ENCODE measurements at regions not wholly inside any gene's neighbourhood (a gene's known extent, or its start where the extent isn't known, plus 50 kb on each side); places are given as distances from the start of the nearest gene placed in this dataset.

DNA sequence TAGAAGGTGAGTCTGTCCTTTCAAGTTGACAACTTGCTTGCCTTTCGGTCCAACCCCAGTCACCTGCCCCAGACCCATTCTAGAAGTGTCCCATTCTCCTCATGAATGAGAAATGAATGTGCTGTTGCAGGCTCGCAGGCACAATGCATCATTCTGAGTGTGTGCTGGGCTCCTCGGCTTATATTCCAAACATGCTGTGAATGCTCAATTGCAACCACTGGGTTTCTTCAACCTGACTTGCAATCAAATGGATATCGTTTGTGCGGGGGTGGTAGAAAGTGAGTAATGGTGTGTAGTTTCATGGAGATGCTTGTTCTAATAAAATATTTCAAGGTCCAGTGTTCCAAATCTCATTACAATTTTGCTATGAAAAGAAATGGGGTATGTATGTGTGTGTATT is 256.6 kb upstream of the IL12B start:
- Histone ChIP-seq H3K9me3 (ENCODE audit: control insufficient read depth in 4 of 4, low read length in 3 of 4) (no peaks in the 10 kb centered on the region), H3K4me1 (ENCODE audit: control insufficient read depth in 4 of 4, insufficient read depth in 4 of 4, low read length in 3 of 4) (no peaks in the 10 kb centered on the region), H3K9ac (ENCODE audit: low read depth in 1 of 2, low read length in 2 of 2) (no peak overlapping the region), H3K27ac (ENCODE audit: low read depth in 1 of 2, low read length in 2 of 2) (no peak overlapping the region), H3K36me3 (ENCODE audit: control insufficient read depth in 4 of 4, insufficient read depth in 3 of 4, low read depth in 1 of 4, low read length in 3 of 4) (no peaks in the 10 kb centered on the region), H3K27me3 (ENCODE audit: control insufficient read depth in 4 of 4, insufficient read depth in 4 of 4, low read length in 3 of 4) (no peaks in the 10 kb centered on the region), H3K4me3 (ENCODE audit: low read depth in 1 of 3, low read length in 3 of 3) (no peak overlapping the region)
- 85% methylated on average over 5 of the region's 5 CpGs for WGBS
- DNase-seq (ENCODE audit: low spot score) = no peak
- TF ChIP-seq SP1 (IDR thresholded peaks at IDR 0.05) (no peak), JUND (IDR thresholded peaks at IDR 0.05) (no peak), HNF4A (conservative IDR thresholded peaks at IDR 0.05) (no peak), RAD21 (IDR thresholded peaks at IDR 0.05) (no peak), NR2F2 (IDR thresholded peaks at IDR 0.05) (no peak), GABPA (IDR thresholded peaks at IDR 0.05 in 1 of 2, conservative IDR thresholded peaks at IDR 0.05 in 1 of 2) (no peak), EGR1 (IDR thresholded peaks at IDR 0.05; ENCODE audit: low read depth in 2 of 2) (no peak), TAF1 (conservative IDR thresholded peaks at IDR 0.05) (no peak), YY1 (IDR thresholded peaks at IDR 0.05) (no peak), FOXA2 (IDR thresholded peaks at IDR 0.05) (no peak), RXRA (IDR thresholded peaks at IDR 0.05) (no peak)
- TF ChIP-seq, protein P1, sequence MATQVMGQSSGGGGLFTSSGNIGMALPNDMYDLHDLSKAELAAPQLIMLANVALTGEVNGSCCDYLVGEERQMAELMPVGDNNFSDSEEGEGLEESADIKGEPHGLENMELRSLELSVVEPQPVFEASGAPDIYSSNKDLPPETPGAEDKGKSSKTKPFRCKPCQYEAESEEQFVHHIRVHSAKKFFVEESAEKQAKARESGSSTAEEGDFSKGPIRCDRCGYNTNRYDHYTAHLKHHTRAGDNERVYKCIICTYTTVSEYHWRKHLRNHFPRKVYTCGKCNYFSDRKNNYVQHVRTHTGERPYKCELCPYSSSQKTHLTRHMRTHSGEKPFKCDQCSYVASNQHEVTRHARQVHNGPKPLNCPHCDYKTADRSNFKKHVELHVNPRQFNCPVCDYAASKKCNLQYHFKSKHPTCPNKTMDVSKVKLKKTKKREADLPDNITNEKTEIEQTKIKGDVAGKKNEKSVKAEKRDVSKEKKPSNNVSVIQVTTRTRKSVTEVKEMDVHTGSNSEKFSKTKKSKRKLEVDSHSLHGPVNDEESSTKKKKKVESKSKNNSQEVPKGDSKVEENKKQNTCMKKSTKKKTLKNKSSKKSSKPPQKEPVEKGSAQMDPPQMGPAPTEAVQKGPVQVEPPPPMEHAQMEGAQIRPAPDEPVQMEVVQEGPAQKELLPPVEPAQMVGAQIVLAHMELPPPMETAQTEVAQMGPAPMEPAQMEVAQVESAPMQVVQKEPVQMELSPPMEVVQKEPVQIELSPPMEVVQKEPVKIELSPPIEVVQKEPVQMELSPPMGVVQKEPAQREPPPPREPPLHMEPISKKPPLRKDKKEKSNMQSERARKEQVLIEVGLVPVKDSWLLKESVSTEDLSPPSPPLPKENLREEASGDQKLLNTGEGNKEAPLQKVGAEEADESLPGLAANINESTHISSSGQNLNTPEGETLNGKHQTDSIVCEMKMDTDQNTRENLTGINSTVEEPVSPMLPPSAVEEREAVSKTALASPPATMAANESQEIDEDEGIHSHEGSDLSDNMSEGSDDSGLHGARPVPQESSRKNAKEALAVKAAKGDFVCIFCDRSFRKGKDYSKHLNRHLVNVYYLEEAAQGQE (IDR thresholded peaks at IDR 0.05) = no peak
- TF ChIP-seq, protein P2, sequence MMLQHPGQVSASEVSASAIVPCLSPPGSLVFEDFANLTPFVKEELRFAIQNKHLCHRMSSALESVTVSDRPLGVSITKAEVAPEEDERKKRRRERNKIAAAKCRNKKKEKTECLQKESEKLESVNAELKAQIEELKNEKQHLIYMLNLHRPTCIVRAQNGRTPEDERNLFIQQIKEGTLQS (IDR thresholded peaks at IDR 0.05) = no peak
- TF ChIP-seq, protein P3, sequence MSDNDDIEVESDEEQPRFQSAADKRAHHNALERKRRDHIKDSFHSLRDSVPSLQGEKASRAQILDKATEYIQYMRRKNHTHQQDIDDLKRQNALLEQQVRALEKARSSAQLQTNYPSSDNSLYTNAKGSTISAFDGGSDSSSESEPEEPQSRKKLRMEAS (IDR thresholded peaks at IDR 0.05) = no peak
- TF ChIP-seq, protein P4, sequence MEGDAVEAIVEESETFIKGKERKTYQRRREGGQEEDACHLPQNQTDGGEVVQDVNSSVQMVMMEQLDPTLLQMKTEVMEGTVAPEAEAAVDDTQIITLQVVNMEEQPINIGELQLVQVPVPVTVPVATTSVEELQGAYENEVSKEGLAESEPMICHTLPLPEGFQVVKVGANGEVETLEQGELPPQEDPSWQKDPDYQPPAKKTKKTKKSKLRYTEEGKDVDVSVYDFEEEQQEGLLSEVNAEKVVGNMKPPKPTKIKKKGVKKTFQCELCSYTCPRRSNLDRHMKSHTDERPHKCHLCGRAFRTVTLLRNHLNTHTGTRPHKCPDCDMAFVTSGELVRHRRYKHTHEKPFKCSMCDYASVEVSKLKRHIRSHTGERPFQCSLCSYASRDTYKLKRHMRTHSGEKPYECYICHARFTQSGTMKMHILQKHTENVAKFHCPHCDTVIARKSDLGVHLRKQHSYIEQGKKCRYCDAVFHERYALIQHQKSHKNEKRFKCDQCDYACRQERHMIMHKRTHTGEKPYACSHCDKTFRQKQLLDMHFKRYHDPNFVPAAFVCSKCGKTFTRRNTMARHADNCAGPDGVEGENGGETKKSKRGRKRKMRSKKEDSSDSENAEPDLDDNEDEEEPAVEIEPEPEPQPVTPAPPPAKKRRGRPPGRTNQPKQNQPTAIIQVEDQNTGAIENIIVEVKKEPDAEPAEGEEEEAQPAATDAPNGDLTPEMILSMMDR (IDR thresholded peaks at IDR 0.05; ENCODE audit: low read depth, low read length, missing input control) = no peak

DNA sequence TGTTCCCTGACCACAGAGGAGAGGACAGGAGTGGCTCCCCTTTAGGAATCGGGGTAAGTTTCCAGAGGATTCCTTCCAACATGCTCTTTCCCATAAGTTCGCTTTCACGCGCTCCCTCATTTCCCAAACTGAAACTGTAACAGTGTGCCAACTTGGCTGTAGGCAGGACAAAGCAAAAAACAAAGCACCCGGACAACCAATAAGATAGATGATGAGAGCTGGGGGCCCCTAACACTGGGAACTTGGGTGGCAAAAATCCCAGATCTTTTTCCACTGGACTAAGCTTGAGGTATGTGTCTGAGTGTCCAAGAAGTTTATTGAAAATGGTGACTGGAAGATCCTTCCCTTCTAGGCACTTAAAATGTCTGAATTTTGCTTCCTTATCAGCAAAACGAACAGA is 258.7 kb upstream of the IL12B start:
- Histone ChIP-seq H3K27me3 (ENCODE audit: control insufficient read depth in 4 of 4, insufficient read depth in 4 of 4, low read length in 3 of 4) (no peaks in the 10 kb centered on the region), H3K36me3 (ENCODE audit: control insufficient read depth in 4 of 4, insufficient read depth in 3 of 4, low read depth in 1 of 4, low read length in 3 of 4) (no peaks in the 10 kb centered on the region)
- 77% methylated on average over 6 of the region's 6 CpGs for WGBS

More for the DNA sequence above, 258.7 kb upstream of the IL12B start:
- Histone ChIP-seq H3K9me3 (ENCODE audit: control insufficient read depth in 4 of 4, low read length in 3 of 4) (no peaks in the 10 kb centered on the region), H3K4me1 (ENCODE audit: control insufficient read depth in 4 of 4, insufficient read depth in 4 of 4, low read length in 3 of 4) (no peaks in the 10 kb centered on the region), H3K27ac (ENCODE audit: low read depth in 1 of 2, low read length in 2 of 2) (no peak overlapping the region), H3K9ac (ENCODE audit: low read depth in 1 of 2, low read length in 2 of 2) (no peak overlapping the region), H3K4me3 (ENCODE audit: low read depth in 1 of 3, low read length in 3 of 3) (no peak overlapping the region)
- TF ChIP-seq HNF4G (IDR thresholded peaks at IDR 0.05) (no peak), EGR1 (IDR thresholded peaks at IDR 0.05; ENCODE audit: low read depth in 2 of 2) (no peak), TAF1 (conservative IDR thresholded peaks at IDR 0.05) (no peak)
- TF ChIP-seq, protein P2 (IDR thresholded peaks at IDR 0.05) = no peak
- DNase-seq (ENCODE audit: low spot score) = no peak
